NCI-H1105 (cell line): ENCODE measurements at regions not wholly inside any gene's neighbourhood (a gene's known extent, or its start where the extent isn't known, plus 50 kb on each side); places are given as distances from the start of the nearest gene placed in this dataset.

Experiments
- DNase-seq: peaks from one replicate; lab custom pipeline; 2025; lab: John Stamatoyannopoulos, UW

GRCh38 chr11:41978945-41979344 is 519.5 kb upstream of the LRRC4C start:
- DNase-seq: no peak

GRCh38 chr11:41980741-41981140 is 521.3 kb upstream of the LRRC4C start:
- DNase-seq: no peak

GRCh38 chr11:41982276-41982675 is 522.8 kb upstream of the LRRC4C start:
- DNase-seq: no peak

- no peak for DNase-seq
Measured at GRCh38 chr11:41982975-41983374, 523.5 kb upstream of the LRRC4C start.

GRCh38 chr11:41983475-41983874 is 524.0 kb upstream of the LRRC4C start:
- no peak for DNase-seq

GRCh38 chr11:41984023-41984422 is 524.6 kb upstream of the LRRC4C start:
- no peak for DNase-seq

GRCh38 chr11:41985799-41986198 is 526.3 kb upstream of the LRRC4C start:
- no peak for DNase-seq

- no peak for DNase-seq
Measured at GRCh38 chr11:41988951-41989572, 529.6 kb upstream of the LRRC4C start.

GRCh38 chr11:41989823-41990380 is 530.5 kb upstream of the LRRC4C start:
- no peak for DNase-seq

GRCh38 chr11:41996533-41996932 is 537.1 kb upstream of the LRRC4C start:
- DNase-seq: no peak

GRCh38 chr11:41997844-41998401 is 538.5 kb upstream of the LRRC4C start:
- DNase-seq: no peak

- DNase-seq: no peak
Measured at GRCh38 chr11:41999066-41999465, 539.6 kb upstream of the LRRC4C start.

- DNase-seq: no peak
Measured at GRCh38 chr11:42003801-42004200, 544.3 kb upstream of the LRRC4C start.

GRCh38 chr11:42006766-42007165 is 547.3 kb upstream of the LRRC4C start:
- no peak for DNase-seq

- no peak for DNase-seq
Measured at GRCh38 chr11:42012271-42012670, 552.8 kb upstream of the LRRC4C start.

GRCh38 chr11:42013656-42014201 is 554.3 kb upstream of the LRRC4C start:
- no peak for DNase-seq

- no peak for DNase-seq
Measured at GRCh38 chr11:42021911-42022310, 562.5 kb upstream of the LRRC4C start.

- no peak for DNase-seq
Measured at GRCh38 chr11:42023267-42023666, 563.8 kb upstream of the LRRC4C start.

GRCh38 chr11:42025121-42025803 is 565.8 kb upstream of the LRRC4C start:
- DNase-seq: no peak

- DNase-seq: no peak
Measured at GRCh38 chr11:42034826-42035225, 575.4 kb upstream of the LRRC4C start.

- DNase-seq: no peak
Measured at GRCh38 chr11:42036201-42036600, 576.7 kb upstream of the LRRC4C start.

GRCh38 chr11:42043312-42043711 is 583.9 kb upstream of the LRRC4C start:
- DNase-seq: no peak
